ENCODE measurements at regions not wholly inside any gene's neighbourhood (a gene's known extent, or its start where the extent isn't known, plus 50 kb on each side); places are given as distances from the start of the nearest gene placed in this dataset.
"Not testable (repeated sequence)": the region's sequence is repeated elsewhere in the genome, so short reads cannot be mapped to it uniquely, and the experiment has no call there.

- no peak for DNase-seq (ENCODE audit: low read depth in 1 of 2, low spot score in 1 of 2)
- in situ Hi-C loops (cut with HindIII; ENCODE audit: low pct_unique_long_range_greater_than_20kb, low sequenced_read_pairs) = no loop called here
- TF ChIP-seq JUND (IDR thresholded peaks at IDR 0.05; ENCODE audit: low read depth) = no peak
Measured at GRCh38 chrX:69066021-69066757, 99.1 kb downstream of the PJA1 start.

GRCh38 chrX:69065451-69065850 lies 99.8 kb downstream of the PJA1 start:
- in situ Hi-C loops (cut with HindIII; ENCODE audit: low pct_unique_long_range_greater_than_20kb, low sequenced_read_pairs) = no loop called here
- DNase-seq (ENCODE audit: low read depth in 1 of 2, low spot score in 1 of 2) = no peak
- no peak for TF ChIP-seq JUND (IDR thresholded peaks at IDR 0.05; ENCODE audit: low read depth)

- no peak for DNase-seq (ENCODE audit: low read depth in 1 of 2, low spot score in 1 of 2)
- TF ChIP-seq JUND (IDR thresholded peaks at IDR 0.05; ENCODE audit: low read depth) = no peak
- in situ Hi-C loops (cut with HindIII; ENCODE audit: low pct_unique_long_range_greater_than_20kb, low sequenced_read_pairs) = no loop called here
Measured at GRCh38 chrX:69063486-69063885, 101.8 kb downstream of the PJA1 start.

GRCh38 chrX:69062493-69062892 lies 102.8 kb downstream of the PJA1 start:
- in situ Hi-C loops (cut with HindIII; ENCODE audit: low pct_unique_long_range_greater_than_20kb, low sequenced_read_pairs) = no loop called here
- no peak for TF ChIP-seq JUND (IDR thresholded peaks at IDR 0.05; ENCODE audit: low read depth)
- no peak for DNase-seq (ENCODE audit: low read depth in 1 of 2, low spot score in 1 of 2)

GRCh38 chrX:69060631-69061408 lies 104.4 kb downstream of the PJA1 start:
- in situ Hi-C loops (cut with HindIII; ENCODE audit: low pct_unique_long_range_greater_than_20kb, low sequenced_read_pairs) = no loop called here
- peak in 1 of 2 experiments; percentile 17 for DNase-seq (ENCODE audit: low read depth in 1 of 2, low spot score in 1 of 2)
- no peak for TF ChIP-seq JUND (IDR thresholded peaks at IDR 0.05; ENCODE audit: low read depth)

- in situ Hi-C loops (cut with HindIII; ENCODE audit: low pct_unique_long_range_greater_than_20kb, low sequenced_read_pairs) = no loop called here
- TF ChIP-seq JUND (IDR thresholded peaks at IDR 0.05; ENCODE audit: low read depth) = no peak
- DNase-seq (ENCODE audit: low read depth in 1 of 2, low spot score in 1 of 2) = no peak
Measured at GRCh38 chrX:69055193-69055592, 110.1 kb downstream of the PJA1 start.

- DNase-seq (ENCODE audit: low read depth in 1 of 2, low spot score in 1 of 2); in situ Hi-C loops (cut with HindIII; ENCODE audit: low pct_unique_long_range_greater_than_20kb, low sequenced_read_pairs): not testable (repeated sequence)
Measured at GRCh38 chrX:69054497-69054896, 110.8 kb downstream of the PJA1 start.

GRCh38 chrX:69051901-69052300 lies 113.4 kb downstream of the PJA1 start:
- in situ Hi-C loops (cut with HindIII; ENCODE audit: low pct_unique_long_range_greater_than_20kb, low sequenced_read_pairs) = no loop called here

GRCh38 chrX:69050051-69050765 lies 115.0 kb downstream of the PJA1 start:
- no peak for DNase-seq (ENCODE audit: low read depth in 1 of 2, low spot score in 1 of 2)
- TF ChIP-seq JUND (IDR thresholded peaks at IDR 0.05; ENCODE audit: low read depth) = no peak
- in situ Hi-C loops (cut with HindIII; ENCODE audit: low pct_unique_long_range_greater_than_20kb, low sequenced_read_pairs) = no loop called here

More at GRCh38 chrX:69051901-69052300, 113.4 kb downstream of the PJA1 start:
- no peak for DNase-seq (ENCODE audit: low read depth in 1 of 2, low spot score in 1 of 2)
- no peak for TF ChIP-seq JUND (IDR thresholded peaks at IDR 0.05; ENCODE audit: low read depth)

- DNase-seq (ENCODE audit: low read depth in 1 of 2, low spot score in 1 of 2) = no peak
Measured at GRCh38 chrX:69046996-69047490, 118.2 kb downstream of the PJA1 start.

GRCh38 chrX:69045616-69046345 lies 119.5 kb downstream of the PJA1 start:
- DNase-seq (ENCODE audit: low read depth in 1 of 2, low spot score in 1 of 2) = no peak
- TF ChIP-seq JUND (IDR thresholded peaks at IDR 0.05; ENCODE audit: low read depth) = no peak
- in situ Hi-C loops (cut with HindIII; ENCODE audit: low pct_unique_long_range_greater_than_20kb, low sequenced_read_pairs) = no loop called here

More at GRCh38 chrX:69046996-69047490, 118.2 kb downstream of the PJA1 start:
- no peak for TF ChIP-seq JUND (IDR thresholded peaks at IDR 0.05; ENCODE audit: low read depth)
- in situ Hi-C loops (cut with HindIII; ENCODE audit: low pct_unique_long_range_greater_than_20kb, low sequenced_read_pairs) = no loop called here

GRCh38 chrX:69038816-69039215 lies 126.4 kb downstream of the PJA1 start:
- no peak for TF ChIP-seq JUND (IDR thresholded peaks at IDR 0.05; ENCODE audit: low read depth)
- in situ Hi-C loops (cut with HindIII; ENCODE audit: low pct_unique_long_range_greater_than_20kb, low sequenced_read_pairs) = no loop called here
- no peak for DNase-seq (ENCODE audit: low read depth in 1 of 2, low spot score in 1 of 2)

All from T47D (cell line).